ENCODE measurements at regions not wholly inside any gene's neighbourhood (a gene's known extent, or its start where the extent isn't known, plus 50 kb on each side); places are given as distances from the start of the nearest gene placed in this dataset.

- H4K20me1 ChIP-seq (replicated peaks in 1 of 2; ENCODE audit: control insufficient read depth in 1 of 2, insufficient read depth in 2 of 2, low read length in 2 of 2): no peaks in the 10 kb centered on the region
- H2BK15ac ChIP-seq (ENCODE audit: low read length): no peak overlapping the region
- no peak overlapping the region for H2BK120ac ChIP-seq (replicated peaks; ENCODE audit: low read depth, low read length)
- H3K4me2 ChIP-seq (ENCODE audit: insufficient read depth in 1 of 2, low read depth in 2 of 2, low read length in 2 of 2): no peak overlapping the region
- H3K18ac ChIP-seq (ENCODE audit: extremely low read depth, low read length): no peak overlapping the region; the same call in 1 of the 2 replicates
- no peak overlapping the region for H2AFZ ChIP-seq (ENCODE audit: low read length)
- no peak overlapping the region for H3K23ac ChIP-seq (ENCODE audit: insufficient read length)
- no peaks in the 10 kb centered on the region for H3K4me1 ChIP-seq (replicated peaks in 1 of 4; ENCODE audit: control insufficient read depth in 3 of 4, insufficient read depth in 4 of 4, low read length in 3 of 4)
- no peaks in the 10 kb centered on the region for H3K79me1 ChIP-seq (ENCODE audit: low read depth, low read length)
- H3K14ac ChIP-seq (ENCODE audit: insufficient read length): no peak overlapping the region
- H3K4ac ChIP-seq (replicated peaks; ENCODE audit: insufficient read length, low read depth, low read length): no peak overlapping the region
- CTCF ChIA-PET (ENCODE audit: partially characterized antibody): interaction anchor here (0.6 to 0.7 kb wide), 3 partner anchors 13 to 94 kb away, joined by 3 to 4 read pairs (median 3); no protein-coding TSS in a partner anchor
- no peaks in the 10 kb centered on the region for H3K79me2 ChIP-seq (ENCODE audit: control insufficient read depth in 1 of 2, insufficient read depth in 2 of 2, low read length in 2 of 2)
- no peak overlapping the region for H2AK5ac ChIP-seq (ENCODE audit: low read depth, low read length)
- no peak overlapping the region for H3K56ac ChIP-seq (replicated peaks; ENCODE audit: insufficient read length, low read depth, low read length)
- H3K27me3 ChIP-seq (replicated peaks in 1 of 4; ENCODE audit: control insufficient read depth in 3 of 4, extremely low read depth in 1 of 4, insufficient read depth in 3 of 4, low read length in 3 of 4): no peaks in the 10 kb centered on the region
- no peak overlapping the region for H2BK12ac ChIP-seq (ENCODE audit: low read depth, low read length)
- no peaks in the 10 kb centered on the region; a peak in 1 of 4 replicates for H3K9me3 ChIP-seq (ENCODE audit: insufficient read depth in 2 of 2, low read depth in 1 of 2, low read length in 1 of 2)
- H4K8ac ChIP-seq (ENCODE audit: extremely low read depth, insufficient read depth, low read length): no peak overlapping the region; the same call in 1 of the 2 replicates
- H3K36me3 ChIP-seq (ENCODE audit: control insufficient read depth in 2 of 4, insufficient read depth in 4 of 4, low read length in 3 of 4): no peaks in the 10 kb centered on the region
- POLR2A ChIA-PET (ENCODE audit: partially characterized antibody): no interaction called here
- H4K5ac ChIP-seq (ENCODE audit: insufficient read length, low read depth, low read length): no peak overlapping the region
- no peak for FAIRE-seq
- H3K4me3 ChIP-seq (ENCODE audit: extremely low read depth in 1 of 4, insufficient read depth in 2 of 4, low read depth in 3 of 4, low read length in 4 of 4): no peak overlapping the region
- H4K91ac ChIP-seq (replicated peaks; ENCODE audit: insufficient read length, low read length): no peak overlapping the region
- H3K23me2 ChIP-seq (ENCODE audit: low read depth, low read length): no peaks in the 10 kb centered on the region
- H2BK5ac ChIP-seq (ENCODE audit: low read depth, low read length): no peak overlapping the region
- no peak overlapping the region for H2BK20ac ChIP-seq (ENCODE audit: low read length)
- 86% methylated on average over 10 of the region's 10 CpGs; no CpG with 5 or more reads in 1 of the 2 experiments for WGBS, 2 experiments (ENCODE audit: extremely low coverage in 1 of 2, insufficient coverage in 1 of 2, insufficient read length in 1 of 2, insufficient replicate concordance in 2 of 2, low coverage in 1 of 2, low lambda C conversion rate in 2 of 2, missing lambda C conversion rate in 1 of 2)
- DNase-seq (ENCODE audit: low read depth in 1 of 2, low spot score in 2 of 2): no peak
- H3K9ac ChIP-seq (replicated peaks in 1 of 4; ENCODE audit: extremely low read depth in 1 of 4, low read depth in 3 of 4, low read length in 3 of 4): no peak overlapping the region
- no peak overlapping the region for H3K27ac ChIP-seq (ENCODE audit: low read depth, low read length)
- TF ChIP-seq SP2 (IDR thresholded peaks at IDR 0.05; ENCODE audit: low read length): no peak
- no peak for TF ChIP-seq JUN (IDR thresholded peaks at IDR 0.05; ENCODE audit: low read depth, low read length)
- no peak for TF ChIP-seq RBBP5 (IDR thresholded peaks at IDR 0.05; ENCODE audit: borderline replicate concordance, low read depth, low read length)
- no peak for TF ChIP-seq ATF2 (IDR thresholded peaks at IDR 0.05; ENCODE audit: low read length)
- no peak for TF ChIP-seq SRF (IDR thresholded peaks at IDR 0.05; ENCODE audit: low read depth, low read length)
- TF ChIP-seq NRF1 (IDR thresholded peaks at IDR 0.05; ENCODE audit: low read depth, low read length): no peak
- TF ChIP-seq EZH2 (IDR thresholded peaks at IDR 0.05; ENCODE audit: low read depth, low read length, severe bottlenecking): no peak
- no peak for TF ChIP-seq PHF8 (conservative IDR thresholded peaks at IDR 0.05; ENCODE audit: low read depth, low read length)
- no peak for TF ChIP-seq ZNF274 (IDR thresholded peaks at IDR 0.05; ENCODE audit: borderline replicate concordance, extremely low read depth, low read length)
- no peak for TF ChIP-seq CHD1 (IDR thresholded peaks at IDR 0.05; ENCODE audit: low read depth, low read length)
- no peak for TF ChIP-seq POLR2A (IDR thresholded peaks at IDR 0.05; ENCODE audit: control extremely low read depth in 1 of 2, low read depth in 2 of 2, low read length in 2 of 2)
- TF ChIP-seq EGR1 (IDR thresholded peaks at IDR 0.05; ENCODE audit: borderline replicate concordance, low read depth, low read length): no peak
Observed at GRCh38 chr16:73122604-73123391, 74.9 kb upstream of the ZFHX3 start.

Measured in H1 (cell line).